Stomach (tissue), 8 donors: ENCODE measurements at regions not wholly inside any gene's neighbourhood (a gene's known extent, or its start where the extent isn't known, plus 50 kb on each side); places are given as distances from the start of the nearest gene placed in this dataset.

Source experiments
- DNase-seq, 2 donors: peaks; one replicate each; pipeline versions ENCODE4 v3.0.0 to v3.0.0-alpha.2; 2013 to 2019
- H3K27ac ChIP-seq, 5 donors: fragments of 200-600 bp in 4 of 5; sonication (generic) in 4 of 5; one replicate each; pipeline ENCODE4 v1.5.1; 2013 to 2019; ENCODE audit warnings: mild to moderate bottlenecking in 1 of 5, moderate library complexity in 1 of 5
- H3K27me3 ChIP-seq, 3 donors: fragments of 200-600 bp; sonication (generic); one replicate each; pipeline ENCODE4 v1.5.1; 2017 to 2019; ENCODE audit warnings: mixed run types in 1 of 3
- H3K36me3 ChIP-seq, 4 donors: fragments of 200-600 bp; sonication (generic); 1 replicate in 3 of 4; 2 replicates in 1 of 4; pipeline ENCODE4 v1.5.1; 2016 to 2019
- H3K4me1 ChIP-seq, 4 donors: fragments of 200-600 bp; sonication (generic); one replicate each; pipeline ENCODE4 v1.5.1; 2016 to 2019
- H3K4me3 ChIP-seq, 4 donors: fragments of 200-600 bp; sonication (generic) in 3 of 4; one replicate each; pipeline ENCODE4 v1.5.1; 2016 to 2019; ENCODE audit warnings: mild to moderate bottlenecking in 1 of 4
- H3K9me3 ChIP-seq, 4 donors: fragments of 200-600 bp; sonication (generic); one replicate each; pipeline ENCODE4 v1.5.1; 2016 to 2019
- CTCF ChIP-seq, 7 experiments: fragments of 450-650 bp in 4 of 7; fragments of 200-600 bp in 3 of 7; sonication (generic) in 3 of 7; IDR thresholded peaks; one replicate each; pipeline ENCODE4 v1.5.1; 2016 to 2019; ENCODE audit warnings: antibody characterized with exemption in 7 of 7, control low read depth in 2 of 7, mild to moderate bottlenecking in 1 of 7
- EP300 ChIP-seq: sonication (generic); formaldehyde crosslinking; IDR thresholded peaks from one replicate; pipeline ENCODE4 v1.6.1; 2017; ENCODE audit warnings: antibody characterized with exemption
- POLR2A ChIP-seq, 4 donors: fragments of 450-650 bp; IDR thresholded peaks; one replicate each; pipeline ENCODE4 v1.6.1; 2016; ENCODE audit warnings: antibody characterized with exemption in 4 of 4, control low read depth in 2 of 4, mild to moderate bottlenecking in 1 of 4, moderate library complexity in 1 of 4
- POLR2AphosphoS5 ChIP-seq, 3 donors: sonication (generic); formaldehyde crosslinking; IDR thresholded peaks; one replicate each; pipeline ENCODE4 v1.6.1; 2016; ENCODE audit warnings: antibody characterized with exemption in 3 of 3
- WGBS, 5 donors: extraction: QIAGEN DNeasy Blood & Tissue Kit in 3 of 5; methylation state at CpG; one replicate each; pipeline versions ENCODE4 v1.1.5 to v1.1.7; 2013 to 2018; 5-methylcytosine and 5-hydroxymethylcytosine counted together
- intact Hi-C: fragments of 100-400 bp; cut with DNase I; formaldehyde crosslinking; loops from one replicate; pipeline ENCODE4 v1.15.1; 2023; ENCODE audit warnings: low total_unique reads
- donor health status: healthy with polysubstance abuse.
- donor health status: Bipolar disorder and iron deficiency.
- donor health status: healthy.

GRCh38 chr2:78913257-78913656, 112.2 kb upstream of the REG3G start:
- DNase-seq = no peak
- Histone ChIP-seq H3K27me3 (no peaks in the 10 kb centered on the region), H3K27ac (no peak overlapping the region), H3K4me1 (no peaks in the 10 kb centered on the region), H3K4me3 (no peak overlapping the region), H3K36me3 (no peaks in the 10 kb centered on the region), H3K9me3 (no peaks in the 10 kb centered on the region)
- TF ChIP-seq POLR2AphosphoS5 (IDR thresholded peaks at IDR 0.05) (no peak), POLR2A (IDR thresholded peaks at IDR 0.05) (no peak)
- 18 to 38% (median 25%) methylated on average over 1 of the region's 1 CpG for WGBS, 5 donors
- intact Hi-C loops = no loop called here

- 74 to 88% (median 80%) methylated on average over 2 of the region's 2 CpGs for WGBS, 5 donors
Measured at GRCh38 chr2:78925258-78925657, 100.2 kb upstream of the REG3G start.

GRCh38 chr2:78928502-78928901, 97.0 kb upstream of the REG3G start:
- H3K27me3 ChIP-seq = no peaks in the 10 kb centered on the region
- no peaks in the 10 kb centered on the region for H3K9me3 ChIP-seq
- H3K36me3 ChIP-seq = no peaks in the 10 kb centered on the region
- 56 to 76% (median 59%) methylated on average over 1 of the region's 1 CpG for WGBS, 5 donors
- TF ChIP-seq POLR2AphosphoS5 (IDR thresholded peaks at IDR 0.05) (no peak), EP300 (no peak), POLR2A (IDR thresholded peaks at IDR 0.05) (no peak), CTCF (IDR thresholded peaks at IDR 0.05) (no peak)
- no peaks in the 10 kb centered on the region for H3K4me1 ChIP-seq
- no peak for DNase-seq
- no peak overlapping the region for H3K4me3 ChIP-seq
- H3K27ac ChIP-seq = no peak overlapping the region
- intact Hi-C loops = no loop called here

More at GRCh38 chr2:78925258-78925657, 100.2 kb upstream of the REG3G start:
- Histone ChIP-seq H3K27ac (no peak overlapping the region), H3K27me3 (no peaks in the 10 kb centered on the region), H3K36me3 (no peaks in the 10 kb centered on the region), H3K9me3 (no peaks in the 10 kb centered on the region), H3K4me1 (no peaks in the 10 kb centered on the region), H3K4me3 (no peak overlapping the region)
- TF ChIP-seq EP300 (no peak), POLR2AphosphoS5 (IDR thresholded peaks at IDR 0.05) (no peak), POLR2A (IDR thresholded peaks at IDR 0.05) (no peak), CTCF (IDR thresholded peaks at IDR 0.05) (no peak)
- intact Hi-C loops = no loop called here
- DNase-seq = no peak

- no peak for DNase-seq
- Histone ChIP-seq H3K4me1 (no peaks in the 10 kb centered on the region), H3K4me3 (no peak overlapping the region), H3K9me3 (peaks cover 0 to 11% (median 2%) of the 10 kb centered on the region in 4 donors), H3K36me3 (no peaks in the 10 kb centered on the region), H3K27me3 (no peaks in the 10 kb centered on the region), H3K27ac (no peak overlapping the region)
- intact Hi-C loops = no loop called here
- 37 to 60% (median 45%) methylated on average over 6 of the region's 6 CpGs for WGBS, 5 donors
- TF ChIP-seq CTCF (IDR thresholded peaks at IDR 0.05) (no peak), POLR2A (IDR thresholded peaks at IDR 0.05) (no peak), POLR2AphosphoS5 (IDR thresholded peaks at IDR 0.05) (no peak), EP300 (no peak)
Measured at GRCh38 chr2:78940998-78941397, 84.5 kb upstream of the REG3G start.

GRCh38 chr2:78941751-78942150, 83.8 kb upstream of the REG3G start:
- Histone ChIP-seq H3K27me3 (no peaks in the 10 kb centered on the region), H3K27ac (no peak overlapping the region), H3K4me1 (no peaks in the 10 kb centered on the region), H3K9me3 (peaks cover 0 to 12% (median 4%) of the 10 kb centered on the region in 4 donors), H3K36me3 (no peaks in the 10 kb centered on the region), H3K4me3 (no peak overlapping the region)
- intact Hi-C loops = no loop called here
- TF ChIP-seq EP300 (no peak), POLR2A (IDR thresholded peaks at IDR 0.05) (no peak), CTCF (IDR thresholded peaks at IDR 0.05) (no peak), POLR2AphosphoS5 (IDR thresholded peaks at IDR 0.05) (no peak)
- DNase-seq = no peak
- 50 to 81% (median 72%) methylated on average over 2 of the region's 2 CpGs for WGBS, 5 donors
